ENCODE measurements at regions not wholly inside any gene's neighbourhood (a gene's known extent, or its start where the extent isn't known, plus 50 kb on each side); places are given as distances from the start of the nearest gene placed in this dataset.
"Not testable (repeated sequence)": the region's sequence is repeated elsewhere in the genome, so short reads cannot be mapped to it uniquely, and the experiment has no call there.

GRCh38 chr2:131802351-131802836, 274.7 kb downstream of the CCDC74A start:
- TF ChIP-seq, protein P1, sequence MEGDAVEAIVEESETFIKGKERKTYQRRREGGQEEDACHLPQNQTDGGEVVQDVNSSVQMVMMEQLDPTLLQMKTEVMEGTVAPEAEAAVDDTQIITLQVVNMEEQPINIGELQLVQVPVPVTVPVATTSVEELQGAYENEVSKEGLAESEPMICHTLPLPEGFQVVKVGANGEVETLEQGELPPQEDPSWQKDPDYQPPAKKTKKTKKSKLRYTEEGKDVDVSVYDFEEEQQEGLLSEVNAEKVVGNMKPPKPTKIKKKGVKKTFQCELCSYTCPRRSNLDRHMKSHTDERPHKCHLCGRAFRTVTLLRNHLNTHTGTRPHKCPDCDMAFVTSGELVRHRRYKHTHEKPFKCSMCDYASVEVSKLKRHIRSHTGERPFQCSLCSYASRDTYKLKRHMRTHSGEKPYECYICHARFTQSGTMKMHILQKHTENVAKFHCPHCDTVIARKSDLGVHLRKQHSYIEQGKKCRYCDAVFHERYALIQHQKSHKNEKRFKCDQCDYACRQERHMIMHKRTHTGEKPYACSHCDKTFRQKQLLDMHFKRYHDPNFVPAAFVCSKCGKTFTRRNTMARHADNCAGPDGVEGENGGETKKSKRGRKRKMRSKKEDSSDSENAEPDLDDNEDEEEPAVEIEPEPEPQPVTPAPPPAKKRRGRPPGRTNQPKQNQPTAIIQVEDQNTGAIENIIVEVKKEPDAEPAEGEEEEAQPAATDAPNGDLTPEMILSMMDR (IDR thresholded peaks at IDR 0.05; ENCODE audit: low read length): not testable (repeated sequence)
- not testable (repeated sequence) for TF ChIP-seq EZH2phosphoT487 (IDR thresholded peaks at IDR 0.05; ENCODE audit: low read length); EZH2 (optimal IDR thresholded peaks at IDR 0.05; ENCODE audit: low read depth, low read length)

Measured in MM.1S (cell line).